Peyer's patch (tissue), 4 donors: ENCODE measurements at regions not wholly inside any gene's neighbourhood (a gene's known extent, or its start where the extent isn't known, plus 50 kb on each side); places are given as distances from the start of the nearest gene placed in this dataset.
A peak's percentile ranks its signal among the peaks of the same experiment; 100 is the strongest.

Experiments used
- DNase-seq, 3 donors: peaks; one replicate each; pipeline ENCODE4 v3.0.0-alpha.2; 2017 to 2019
- H3K27ac ChIP-seq, 4 donors: fragments of 200-600 bp; sonication (generic); one replicate each; pipeline ENCODE4 v1.5.1; 2016 to 2019
- H3K27me3 ChIP-seq, 2 donors: fragments of 200-600 bp; sonication (generic); one replicate each; pipeline ENCODE4 v1.5.1; 2019
- H3K36me3 ChIP-seq, 3 donors: fragments of 200-600 bp; sonication (generic); one replicate each; pipeline ENCODE4 v1.5.1; 2016 to 2019
- H3K4me1 ChIP-seq, 4 donors: fragments of 200-600 bp; sonication (generic); one replicate each; pipeline ENCODE4 v1.5.1; 2016 to 2019
- H3K4me3 ChIP-seq, 4 donors: fragments of 200-600 bp; sonication (generic); 1 replicate in 3 of 4; 2 replicates in 1 of 4; pipeline ENCODE4 v1.5.1; 2016 to 2019; ENCODE audit warnings: mild to moderate bottlenecking in 1 of 4
- H3K9me3 ChIP-seq, 4 donors: fragments of 200-600 bp; sonication (generic); one replicate each; pipeline ENCODE4 v1.5.1; 2016 to 2019; ENCODE audit warnings: mild to moderate bottlenecking in 1 of 4
- CTCF ChIP-seq, 6 experiments: fragments of 450-650 bp in 4 of 6; fragments of 200-600 bp in 2 of 6; sonication (generic) in 1 of 6; IDR thresholded peaks; one replicate each; pipeline ENCODE4 v1.5.1; 2017 to 2019; ENCODE audit warnings: antibody characterized with exemption in 6 of 6, mild to moderate bottlenecking in 3 of 6, moderate library complexity in 1 of 6
- POLR2A ChIP-seq, 2 donors: fragments of 450-650 bp; IDR thresholded peaks; one replicate each; pipeline ENCODE4 v1.5.1; 2017; ENCODE audit warnings: antibody characterized with exemption in 2 of 2, mild to moderate bottlenecking in 2 of 2, moderate library complexity in 2 of 2

- TF ChIP-seq CTCF (IDR thresholded peaks at IDR 0.05) = peak in 3 of 6 experiments; percentile 61 to 80 (median 74)
- TF ChIP-seq POLR2A (IDR thresholded peaks at IDR 0.05) = no peak
- Histone ChIP-seq H3K4me3 (no peak overlapping the region), H3K9me3 (no peaks in the 10 kb centered on the region), H3K27ac (no peak overlapping the region), H3K4me1 (peaks cover 0 to 4% (median 0%) of the 10 kb centered on the region in 4 donors), H3K27me3 (no peaks in the 10 kb centered on the region), H3K36me3 (no peaks in the 10 kb centered on the region)
- peak in 1 of 3 donors; percentile 59 for DNase-seq
Measured at GRCh38 chr16:52068447-52069074, 478.4 kb downstream of the TOX3 start.

GRCh38 chr16:52066962-52067361 lies 480.0 kb downstream of the TOX3 start:
- TF ChIP-seq POLR2A (IDR thresholded peaks at IDR 0.05) (no peak), CTCF (IDR thresholded peaks at IDR 0.05) (no peak)
- Histone ChIP-seq H3K36me3 (no peaks in the 10 kb centered on the region), H3K27ac (no peak overlapping the region), H3K4me1 (peaks cover 0 to 4% (median 0%) of the 10 kb centered on the region in 4 donors), H3K9me3 (no peaks in the 10 kb centered on the region), H3K27me3 (no peaks in the 10 kb centered on the region), H3K4me3 (no peak overlapping the region)
- DNase-seq = no peak

GRCh38 chr16:52056259-52056658 lies 490.7 kb downstream of the TOX3 start:
- TF ChIP-seq CTCF (IDR thresholded peaks at IDR 0.05) (no peak), POLR2A (IDR thresholded peaks at IDR 0.05) (no peak)
- Histone ChIP-seq H3K27ac (no peak overlapping the region), H3K4me3 (no peak overlapping the region), H3K4me1 (no peaks in the 10 kb centered on the region), H3K36me3 (no peaks in the 10 kb centered on the region), H3K9me3 (no peaks in the 10 kb centered on the region), H3K27me3 (no peaks in the 10 kb centered on the region)
- no peak for DNase-seq

- Histone ChIP-seq H3K9me3 (no peaks in the 10 kb centered on the region), H3K4me3 (no peak overlapping the region), H3K4me1 (no peaks in the 10 kb centered on the region), H3K27me3 (no peaks in the 10 kb centered on the region), H3K27ac (no peak overlapping the region), H3K36me3 (no peaks in the 10 kb centered on the region)
- no peak for DNase-seq
- TF ChIP-seq POLR2A (IDR thresholded peaks at IDR 0.05) = no peak
- no peak for TF ChIP-seq CTCF (IDR thresholded peaks at IDR 0.05)
Measured at GRCh38 chr16:52055381-52055780, 491.6 kb downstream of the TOX3 start.

GRCh38 chr16:52054326-52054725 lies 492.6 kb downstream of the TOX3 start:
- Histone ChIP-seq H3K27ac (no peak overlapping the region), H3K4me3 (no peak overlapping the region), H3K9me3 (no peaks in the 10 kb centered on the region), H3K4me1 (no peaks in the 10 kb centered on the region), H3K36me3 (no peaks in the 10 kb centered on the region), H3K27me3 (no peaks in the 10 kb centered on the region)
- no peak for DNase-seq
- TF ChIP-seq POLR2A (IDR thresholded peaks at IDR 0.05) = no peak
- no peak for TF ChIP-seq CTCF (IDR thresholded peaks at IDR 0.05)

- H3K27me3 ChIP-seq = no peaks in the 10 kb centered on the region
- no peaks in the 10 kb centered on the region for H3K4me1 ChIP-seq
- H3K9me3 ChIP-seq = no peaks in the 10 kb centered on the region
- H3K36me3 ChIP-seq = no peaks in the 10 kb centered on the region
- H3K27ac ChIP-seq = no peak overlapping the region
- H3K4me3 ChIP-seq = no peak overlapping the region
- DNase-seq = no peak
- TF ChIP-seq POLR2A (IDR thresholded peaks at IDR 0.05) (no peak), CTCF (IDR thresholded peaks at IDR 0.05) (no peak)
Measured at GRCh38 chr16:52052818-52053217, 494.1 kb downstream of the TOX3 start.
